Muscle of arm (tissue), 1 donor: ENCODE measurements at regions not wholly inside any gene's neighbourhood (a gene's known extent, or its start where the extent isn't known, plus 50 kb on each side); places are given as distances from the start of the nearest gene placed in this dataset.

ENCODE experiments used
- DNase-seq: peaks from one replicate; pipeline ENCODE4 v3.0.0-alpha.2; 2013

GRCh38 chr12:91542067-91542466 lies 359.4 kb upstream of the DCN start:
- no peak for DNase-seq

- no peak for DNase-seq
These were observed 355.8 kb upstream of the DCN start for GRCh38 chr12:91538418-91538817.

GRCh38 chr12:91533366-91533765 lies 350.7 kb upstream of the DCN start:
- DNase-seq, result no peak

- DNase-seq, result no peak
These were observed 347.2 kb upstream of the DCN start for GRCh38 chr12:91529829-91530228.

GRCh38 chr12:91523831-91524230 lies 341.2 kb upstream of the DCN start:
- DNase-seq, result no peak

- DNase-seq, result no peak
These were observed 334.1 kb upstream of the DCN start for GRCh38 chr12:91516695-91517047.

- no peak for DNase-seq
These were observed 333.5 kb upstream of the DCN start for GRCh38 chr12:91515944-91516694.

- DNase-seq, result no peak
These were observed 330.7 kb upstream of the DCN start for GRCh38 chr12:91513313-91513712.

GRCh38 chr12:91511795-91512420 lies 329.3 kb upstream of the DCN start:
- DNase-seq, result no peak

GRCh38 chr12:91507754-91508153 lies 325.1 kb upstream of the DCN start:
- DNase-seq, result no peak

- DNase-seq, result no peak
These were observed 323.8 kb upstream of the DCN start for GRCh38 chr12:91506452-91506851.

- no peak for DNase-seq
These were observed 322.4 kb upstream of the DCN start for GRCh38 chr12:91505006-91505405.

GRCh38 chr12:91502208-91502607 lies 319.6 kb upstream of the DCN start:
- DNase-seq, result no peak

- DNase-seq, result no peak
These were observed 313.7 kb upstream of the DCN start for GRCh38 chr12:91496337-91496736.

GRCh38 chr12:91493308-91493707 lies 310.7 kb upstream of the DCN start:
- no peak for DNase-seq

- DNase-seq, result no peak
These were observed 310.0 kb upstream of the DCN start for GRCh38 chr12:91492648-91493047.

GRCh38 chr12:91490667-91491311 lies 308.2 kb upstream of the DCN start:
- no peak for DNase-seq

GRCh38 chr12:91483471-91483985 lies 300.9 kb upstream of the DCN start:
- no peak for DNase-seq

GRCh38 chr12:91482231-91482630 lies 299.6 kb upstream of the DCN start:
- no peak for DNase-seq

GRCh38 chr12:91478500-91478899 lies 295.9 kb upstream of the DCN start:
- DNase-seq, result no peak

- no peak for DNase-seq
These were observed 285.1 kb upstream of the DCN start for GRCh38 chr12:91467686-91468085.

- DNase-seq, result no peak
These were observed 278.4 kb upstream of the DCN start for GRCh38 chr12:91461061-91461460.

GRCh38 chr12:91460469-91460868 lies 277.9 kb upstream of the DCN start:
- no peak for DNase-seq
